DMS153 treated with DMSO at 0.1 percent for 48 hours (cell line): ENCODE measurements at regions not wholly inside any gene's neighbourhood (a gene's known extent, or its start where the extent isn't known, plus 50 kb on each side); places are given as distances from the start of the nearest gene placed in this dataset.
"Not testable (repeated sequence)": the region's sequence is repeated elsewhere in the genome, so short reads cannot be mapped to it uniquely, and the experiment has no call there.

Experiments used
- DNase-seq: peaks from one replicate; lab custom pipeline; 2025; ENCODE audit not compliant: unreplicated experiment; lab: John Stamatoyannopoulos, UW

DNA sequence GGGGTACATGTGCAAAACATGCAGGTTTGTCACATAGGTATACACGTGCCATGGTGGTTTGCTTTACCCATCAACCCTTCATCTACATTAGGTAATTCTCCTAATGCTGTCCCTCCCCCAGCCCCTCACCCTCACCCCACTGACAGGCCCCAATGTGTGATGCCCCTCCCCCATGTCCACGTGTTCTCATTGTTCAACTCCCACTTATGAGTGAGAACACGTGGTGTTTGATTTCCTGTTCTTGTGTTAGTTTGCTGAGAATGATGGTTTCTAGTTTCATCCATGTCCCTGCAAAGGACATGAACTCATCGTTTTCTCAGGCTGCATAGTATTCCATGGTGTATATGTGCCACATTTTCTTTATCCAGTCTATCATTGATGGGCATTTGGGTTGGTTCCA lies 232.9 kb upstream of the RASGRP1 start:
- DNase-seq = not testable (repeated sequence)

- DNase-seq = not testable (repeated sequence)
Measured at GRCh38 chr15:38799202-38799601, 234.6 kb upstream of the RASGRP1 start.

GRCh38 chr15:38809621-38810020 lies 245.0 kb upstream of the RASGRP1 start:
- DNase-seq = no peak

DNA sequence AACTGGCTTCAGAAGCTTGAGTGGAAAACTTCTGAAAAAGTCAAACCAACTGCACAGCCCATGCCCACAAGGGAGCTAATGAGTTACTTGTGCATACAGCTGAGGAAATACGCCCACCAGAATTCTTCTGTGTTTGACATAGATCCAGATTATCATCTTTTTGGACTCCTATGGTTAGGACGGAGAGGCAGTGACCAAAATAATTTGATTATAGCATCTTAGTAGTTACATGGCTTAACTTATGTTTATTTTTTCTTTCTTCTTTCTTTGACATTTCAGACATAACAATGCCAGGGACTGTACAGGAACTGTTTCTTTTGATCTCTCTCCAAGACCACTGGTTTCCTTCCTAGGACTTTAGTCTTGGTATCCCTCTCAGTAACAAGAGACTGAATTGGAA lies 246.1 kb upstream of the RASGRP1 start:
- no peak for DNase-seq

- not testable (repeated sequence) for DNase-seq
Measured at GRCh38 chr15:38814254-38814653, 249.6 kb upstream of the RASGRP1 start.

- DNase-seq = no peak
Measured at GRCh38 chr15:38814891-38815290, 250.3 kb upstream of the RASGRP1 start.

- DNase-seq = peak; percentile 6
Measured at GRCh38 chr15:38817427-38818156, 253.0 kb upstream of the RASGRP1 start.

- no peak for DNase-seq
Measured at GRCh38 chr15:38818157-38818790, 253.7 kb upstream of the RASGRP1 start.

GRCh38 chr15:38819387-38819950 lies 254.9 kb upstream of the RASGRP1 start:
- DNase-seq = no peak

- DNase-seq = no peak
Measured at GRCh38 chr15:38823263-38823662, 258.6 kb upstream of the RASGRP1 start.

- DNase-seq = no peak
Measured at GRCh38 chr15:38824719-38825118, 260.1 kb upstream of the RASGRP1 start.

DNA sequence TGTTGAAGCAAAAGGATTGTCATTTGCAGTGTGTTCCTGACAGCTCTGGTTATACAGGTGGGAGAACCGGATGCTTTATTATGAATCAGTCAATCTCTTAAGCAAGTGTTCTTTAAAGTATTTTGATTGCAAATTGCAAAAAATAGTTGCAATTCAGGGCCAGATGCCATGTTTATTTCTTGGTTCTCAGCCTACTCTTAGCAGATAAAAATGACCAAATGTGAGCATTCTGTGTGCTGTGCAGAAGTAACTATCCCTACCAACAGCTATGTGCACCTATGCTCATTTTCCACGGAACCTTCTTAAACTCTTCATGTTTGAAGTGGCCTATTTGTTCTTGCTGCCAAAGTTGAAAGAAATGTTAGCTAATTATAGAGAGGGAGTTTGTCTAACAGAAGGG lies 262.3 kb upstream of the RASGRP1 start:
- no peak for DNase-seq

GRCh38 chr15:38828031-38828532 lies 263.5 kb upstream of the RASGRP1 start:
- no peak for DNase-seq

- no peak for DNase-seq
Measured at GRCh38 chr15:38829086-38829485, 264.5 kb upstream of the RASGRP1 start.

DNA sequence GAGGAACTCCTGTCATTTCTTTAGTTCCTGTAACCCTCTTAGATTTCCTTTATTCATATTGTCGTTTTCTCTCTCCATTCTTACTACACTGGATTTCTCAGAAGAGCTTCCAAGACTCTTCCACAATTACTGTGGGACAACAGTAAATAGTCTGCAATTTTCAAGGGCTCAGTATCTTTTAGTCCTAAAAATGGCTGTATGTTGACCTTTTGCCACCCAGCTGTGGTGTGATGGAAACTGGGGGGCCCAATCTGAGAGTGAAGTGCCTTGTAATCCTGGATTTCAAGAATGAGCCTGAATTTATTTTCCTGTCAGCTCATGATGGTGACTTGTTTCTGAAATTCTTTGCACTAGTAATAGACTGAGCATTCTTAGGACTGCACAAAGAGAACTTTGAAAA lies 277.6 kb upstream of the RASGRP1 start:
- no peak for DNase-seq

GRCh38 chr15:38843051-38843501 lies 278.5 kb upstream of the RASGRP1 start:
- no peak for DNase-seq

- DNase-seq = no peak
Measured at GRCh38 chr15:38843736-38844590, 279.3 kb upstream of the RASGRP1 start.

GRCh38 chr15:38844736-38845135 lies 280.1 kb upstream of the RASGRP1 start:
- DNase-seq = no peak

- no peak for DNase-seq
Measured at GRCh38 chr15:38846346-38846745, 281.7 kb upstream of the RASGRP1 start.

DNA sequence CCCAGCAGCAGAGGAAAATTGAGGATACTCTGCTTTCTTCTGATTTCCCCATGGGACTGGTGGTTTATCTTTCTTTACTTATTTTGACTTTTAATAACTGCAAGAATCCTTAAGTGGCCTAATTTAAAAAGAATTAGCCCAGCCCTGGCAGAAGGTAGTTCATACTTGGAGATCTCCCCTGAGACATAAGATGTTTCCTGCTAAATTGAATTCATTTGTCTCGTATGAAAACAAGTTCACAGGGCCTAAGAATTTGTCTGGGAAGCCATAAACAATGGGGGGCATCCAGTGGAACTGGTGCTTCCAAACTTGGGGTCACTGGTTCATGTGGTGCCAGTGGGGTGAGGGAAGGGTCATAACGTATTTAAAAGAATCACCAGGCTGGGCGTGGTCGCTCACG lies 283.1 kb upstream of the RASGRP1 start:
- no peak for DNase-seq

- DNase-seq = no peak
Measured at GRCh38 chr15:38849046-38849445, 284.4 kb upstream of the RASGRP1 start.
